AG10803 (cell line): ENCODE measurements at regions not wholly inside any gene's neighbourhood (a gene's known extent, or its start where the extent isn't known, plus 50 kb on each side); places are given as distances from the start of the nearest gene placed in this dataset.

ENCODE experiments used
- DNase-seq: peaks from one replicate; pipeline ENCODE4 v3.0.0; 2010; ENCODE audit warnings: low read depth
- H3K4me3 ChIP-seq: 2 replicates; pipeline ENCODE4 v1.5.1; 2011; ENCODE audit warnings: mild to moderate bottlenecking, low read length, control low read depth
- TF ChIP-seq, protein P1 (sequence below): conservative IDR thresholded peaks from 2 replicates; pipeline ENCODE4 v1.5.1; 2011; ENCODE audit warnings: mild to moderate bottlenecking, low read length, control low read depth, inconsistent platforms

DNA sequence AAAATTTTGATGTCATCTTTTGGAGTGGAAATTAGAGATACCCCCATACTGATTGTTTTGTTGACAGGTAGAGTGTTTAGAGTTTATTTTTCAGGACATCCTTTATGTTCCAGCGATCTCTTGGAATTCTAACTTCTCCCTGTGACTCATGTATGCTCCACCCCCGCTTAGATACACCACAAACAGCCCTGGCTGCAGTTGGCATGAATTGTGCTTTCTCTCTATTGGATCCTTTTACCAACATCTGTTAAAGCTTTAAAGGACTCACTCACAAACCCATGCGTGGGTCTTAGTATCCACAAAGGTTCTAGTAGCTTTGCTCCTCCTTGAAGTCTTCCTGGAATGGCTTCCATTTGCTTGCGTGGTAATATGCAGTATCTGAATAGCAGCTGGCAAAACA, 409.5 kb upstream of the POU3F3 start:
- H3K4me3 ChIP-seq = no peak overlapping the region
- DNase-seq = peak; percentile 21
- TF ChIP-seq, protein P1, sequence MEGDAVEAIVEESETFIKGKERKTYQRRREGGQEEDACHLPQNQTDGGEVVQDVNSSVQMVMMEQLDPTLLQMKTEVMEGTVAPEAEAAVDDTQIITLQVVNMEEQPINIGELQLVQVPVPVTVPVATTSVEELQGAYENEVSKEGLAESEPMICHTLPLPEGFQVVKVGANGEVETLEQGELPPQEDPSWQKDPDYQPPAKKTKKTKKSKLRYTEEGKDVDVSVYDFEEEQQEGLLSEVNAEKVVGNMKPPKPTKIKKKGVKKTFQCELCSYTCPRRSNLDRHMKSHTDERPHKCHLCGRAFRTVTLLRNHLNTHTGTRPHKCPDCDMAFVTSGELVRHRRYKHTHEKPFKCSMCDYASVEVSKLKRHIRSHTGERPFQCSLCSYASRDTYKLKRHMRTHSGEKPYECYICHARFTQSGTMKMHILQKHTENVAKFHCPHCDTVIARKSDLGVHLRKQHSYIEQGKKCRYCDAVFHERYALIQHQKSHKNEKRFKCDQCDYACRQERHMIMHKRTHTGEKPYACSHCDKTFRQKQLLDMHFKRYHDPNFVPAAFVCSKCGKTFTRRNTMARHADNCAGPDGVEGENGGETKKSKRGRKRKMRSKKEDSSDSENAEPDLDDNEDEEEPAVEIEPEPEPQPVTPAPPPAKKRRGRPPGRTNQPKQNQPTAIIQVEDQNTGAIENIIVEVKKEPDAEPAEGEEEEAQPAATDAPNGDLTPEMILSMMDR = no peak

DNA sequence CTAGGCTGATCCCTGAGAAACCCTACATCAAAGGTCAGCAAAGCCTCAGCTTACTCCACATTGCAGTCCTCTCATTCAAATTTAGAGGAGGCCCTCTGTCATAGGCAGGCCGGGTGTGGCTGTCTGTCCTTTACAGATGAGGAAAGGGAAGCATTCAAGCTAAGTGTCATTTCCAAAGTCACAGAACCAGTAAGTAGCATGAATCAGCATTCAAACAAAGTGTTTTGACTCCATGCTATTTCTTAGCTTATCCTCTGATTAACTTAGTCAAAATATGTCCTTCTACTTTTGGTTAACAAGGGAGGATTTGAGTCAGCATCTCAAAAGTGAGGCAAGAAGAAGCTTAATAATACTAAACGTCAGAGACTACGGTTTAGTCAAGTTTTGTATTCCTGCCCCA, 409.0 kb upstream of the POU3F3 start:
- no peak for DNase-seq
- TF ChIP-seq, protein P1 = no peak
- H3K4me3 ChIP-seq = no peak overlapping the region

DNA sequence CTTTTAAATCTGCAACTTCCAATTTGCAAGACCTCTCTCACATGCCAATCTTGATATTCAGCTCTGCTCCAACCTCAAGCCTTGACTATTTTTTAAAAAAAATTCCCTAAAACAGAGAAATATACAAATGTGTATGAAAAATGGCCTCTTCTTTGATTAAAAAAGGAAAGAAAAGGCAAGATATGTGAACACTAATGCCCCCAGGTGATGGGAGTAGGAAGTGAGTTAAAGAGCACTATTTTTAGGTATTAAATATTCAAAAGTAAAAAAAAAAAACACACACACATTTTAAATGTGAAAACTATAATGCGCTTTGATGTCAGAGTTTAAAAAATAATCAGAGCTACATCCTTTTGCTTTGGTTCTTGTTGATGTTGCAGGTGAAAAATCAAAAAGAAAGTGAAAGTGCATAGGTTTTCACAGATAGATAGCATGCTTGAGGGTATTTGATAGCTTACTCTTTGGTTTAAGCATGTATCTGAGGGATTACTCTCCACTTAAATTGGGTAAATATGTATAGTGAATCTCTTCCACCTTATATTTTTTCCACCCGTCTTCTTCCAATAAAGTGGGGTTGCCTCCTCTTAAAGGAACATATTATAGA, 406.0 kb upstream of the POU3F3 start:
- DNase-seq = no peak
- TF ChIP-seq, protein P1 = peak; percentile 25; the same call in 1 of the 2 replicates
- H3K4me3 ChIP-seq = no peak overlapping the region

DNA sequence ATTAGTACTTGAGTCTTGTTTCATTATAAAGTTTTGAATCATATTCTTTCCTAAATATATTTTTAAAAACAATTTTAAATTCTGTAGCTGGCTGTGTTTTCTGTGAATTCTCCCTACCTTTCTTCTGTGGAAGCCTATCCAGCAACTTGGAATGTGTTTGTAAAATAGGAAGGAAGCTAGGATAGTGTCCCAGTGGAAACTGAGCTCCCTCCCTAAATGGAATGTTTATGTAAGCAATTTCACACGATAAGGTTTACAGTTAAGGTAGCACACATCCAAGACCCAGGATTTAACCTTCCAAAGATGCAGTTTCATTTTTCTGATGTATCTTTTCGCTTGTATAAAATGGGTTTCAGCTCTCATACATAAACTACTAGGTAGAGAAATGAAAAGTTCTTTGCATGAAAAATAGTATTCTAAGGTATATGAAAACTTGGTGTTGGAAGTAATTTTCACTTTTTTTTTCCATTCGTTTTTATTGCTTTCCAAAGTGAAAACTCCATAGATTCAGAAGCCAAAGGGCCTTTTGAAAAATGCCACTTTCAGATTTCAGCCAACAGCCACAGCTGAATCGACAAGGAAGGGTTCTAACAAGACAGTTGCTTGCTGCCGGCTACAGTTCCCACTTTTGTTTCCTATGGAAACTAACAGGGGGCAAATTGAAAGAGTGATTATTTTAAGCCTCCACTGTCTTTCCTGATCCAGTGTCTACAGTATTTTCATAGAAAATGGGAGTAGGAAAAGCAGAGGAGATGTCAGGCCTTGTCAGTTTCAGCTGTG, 405.1 kb upstream of the POU3F3 start:
- DNase-seq = no peak
- TF ChIP-seq, protein P1 = no peak
- no peak overlapping the region for H3K4me3 ChIP-seq

DNA sequence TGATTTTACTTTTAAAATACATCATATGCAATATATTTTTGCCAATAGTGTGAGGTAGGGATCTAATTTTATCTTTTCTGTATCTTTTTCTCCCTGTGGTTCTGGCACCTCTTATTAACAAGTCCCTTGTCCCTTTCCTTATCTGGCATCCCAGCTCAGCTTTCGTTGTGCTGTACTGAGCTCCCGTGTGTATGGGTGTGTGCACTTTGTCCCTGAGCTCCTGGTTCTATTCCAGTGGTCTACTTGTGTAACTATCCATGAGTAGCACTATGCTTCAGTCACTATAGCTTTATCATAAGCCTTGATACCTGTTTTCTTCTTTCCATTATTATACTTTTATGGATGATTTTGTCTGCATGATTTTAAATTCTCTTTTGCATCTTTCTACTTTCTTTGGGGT, 401.4 kb upstream of the POU3F3 start:
- TF ChIP-seq, protein P1 = no peak
- no peak for DNase-seq
- H3K4me3 ChIP-seq = no peak overlapping the region

DNA sequence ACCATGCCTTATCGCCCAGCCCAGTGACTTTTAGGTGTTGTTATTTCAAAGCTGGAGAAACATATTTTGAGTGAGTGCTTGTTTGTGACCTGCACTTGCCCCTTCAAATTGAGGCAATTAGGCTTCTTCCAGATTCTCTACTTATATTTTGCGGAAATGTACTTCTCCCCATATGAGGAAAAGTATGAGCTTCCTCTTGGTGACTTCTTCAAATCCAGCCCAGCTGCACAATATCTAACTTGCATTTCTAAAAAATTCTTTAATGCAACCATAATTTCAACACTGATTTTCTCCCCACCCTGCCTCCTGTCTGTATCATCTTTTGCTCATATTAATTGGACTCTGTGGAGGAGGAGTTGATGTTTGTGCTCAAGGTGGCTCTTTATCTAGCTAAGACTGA, 391.2 kb upstream of the POU3F3 start:
- no peak for DNase-seq
- TF ChIP-seq, protein P1 = no peak
- no peak overlapping the region for H3K4me3 ChIP-seq

DNA sequence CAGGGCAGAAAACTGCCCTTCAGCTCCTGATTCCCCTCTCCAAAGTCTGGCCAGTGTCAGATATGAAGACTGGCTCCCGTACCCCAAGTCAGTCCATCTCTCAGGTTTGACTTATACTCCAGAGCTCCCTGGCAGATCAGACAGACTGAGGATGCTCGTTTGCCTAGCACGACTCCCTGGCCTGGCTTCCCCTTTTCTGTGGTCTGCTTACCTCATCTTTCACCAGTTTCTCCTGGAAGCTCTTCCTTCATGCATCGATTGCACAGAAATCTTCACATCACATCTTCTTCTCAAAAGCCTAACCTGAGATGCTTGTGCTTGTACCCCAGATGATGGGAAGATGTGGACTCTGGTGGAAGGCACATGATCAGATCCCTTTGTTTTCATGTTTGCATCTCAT, 387.9 kb upstream of the POU3F3 start:
- DNase-seq = no peak
- H3K4me3 ChIP-seq = no peak overlapping the region
- TF ChIP-seq, protein P1 = no peak
